K562 (cell line): ENCODE measurements at regions not wholly inside any gene's neighbourhood (a gene's known extent, or its start where the extent isn't known, plus 50 kb on each side); places are given as distances from the start of the nearest gene placed in this dataset.

ENCODE experiments used
- CTCF ChIP-seq, 3 experiments: IDR thresholded peaks in 2 of 3; conservative IDR thresholded peaks in 1 of 3; 2 replicates each; pipeline ENCODE4 v1.5.1; 2011 to 2012; ENCODE audit warnings: low read length in 3 of 3, mild to moderate bottlenecking in 3 of 3, control low read depth in 2 of 3, improper control_type of control experiment in 1 of 3, inconsistent platforms in 1 of 3, low read depth in 1 of 3, mixed read lengths in 1 of 3, moderate library complexity in 1 of 3; ENCODE audit not compliant: insufficient read depth in 2 of 3
- EP300 ChIP-seq: IDR thresholded peaks from 2 replicates; pipeline ENCODE4 v1.6.1; 2012; ENCODE audit warnings: low read length, improper control_type of control experiment
- HCFC1 ChIP-seq: IDR thresholded peaks from 2 replicates; pipeline ENCODE4 v1.6.1; 2012; ENCODE audit warnings: low read depth, low read length, improper control_type of control experiment
- RAD21 ChIP-seq, 2 experiments: fragments of 250-450 bp in 1 of 2; fragments of 450-650 bp in 1 of 2; sonication (Bioruptor Pico) in 1 of 2; formaldehyde crosslinking in 1 of 2; IDR thresholded peaks in 1 of 2; conservative IDR thresholded peaks in 1 of 2; 2 replicates each; pipeline versions ENCODE4 v1.4.0 to v1.8.0; 2020 to 2022; ENCODE audit warnings: mild to moderate bottlenecking in 2 of 2, moderate library complexity in 1 of 2
- REST ChIP-seq, 2 experiments: fragments of 450-650 bp; formaldehyde crosslinking in 1 of 2; IDR thresholded peaks; 2 replicates each; pipeline versions ENCODE4 v1.4.0 to v1.6.1; 2014 to 2020; ENCODE audit warnings: mild to moderate bottlenecking in 2 of 2, borderline replicate concordance in 1 of 2, low read depth in 1 of 2
- TCF7L2 ChIP-seq: fragments of 150-350 bp; IDR thresholded peaks from 2 replicates; pipeline ENCODE4 v1.6.1; 2016; ENCODE audit warnings: low read depth, mild to moderate bottlenecking, low read length, moderate library complexity

- TF ChIP-seq CTCF (IDR thresholded peaks at IDR 0.05 in 2 of 3, conservative IDR thresholded peaks at IDR 0.05 in 1 of 3; ENCODE audit: insufficient read depth in 2 of 3, low read depth in 1 of 3, low read length in 3 of 3) (no peak), HCFC1 (no peak), REST (IDR thresholded peaks at IDR 0.05; ENCODE audit: borderline replicate concordance) (no peak), REST (CRISPR knock-in tag; IDR thresholded peaks at IDR 0.05; ENCODE audit: low read depth) (no peak), RAD21 (CRISPR knock-in tag; conservative IDR thresholded peaks at IDR 0.05 in 1 of 2, IDR thresholded peaks at IDR 0.05 in 1 of 2) (no peak), TCF7L2 (no peak), EP300 (no peak)
Measured at GRCh38 chr2:19733390-19733789, 168.4 kb downstream of the TTC32 start.
